K562 (cell line): ENCODE measurements at regions not wholly inside any gene's neighbourhood (a gene's known extent, or its start where the extent isn't known, plus 50 kb on each side); places are given as distances from the start of the nearest gene placed in this dataset.

Experiments used
- ATAC-seq: fragments of 200-7000 bp; cut with Tn5 transposase; 3 replicates; pipeline ENCODE4 v1.9.1; 2020; ENCODE audit warnings: moderate library complexity
- BruUV-seq: library from RNA; stranded (reverse); fragments of 400-500 nt; replicated peaks from 2 replicates; lab custom pipeline; 2021; lab: Mats Ljungman, UMichigan
- CTCF ChIA-PET: fragments of 300-600 bp; formaldehyde crosslinking; extraction: SDS; loops from one replicate; lab custom pipeline; 2021; ENCODE audit warnings: low intra/inter-chr PET ratio; lab: Yijun Ruan, JAX
- POLR2A ChIA-PET: fragments of 300-600, 350-650 bp; sonication (Branson Sonifier 250); formaldehyde crosslinking; extraction: SDS; loops from one replicate; lab custom pipeline; 2021; ENCODE audit warnings: antibody characterized with exemption, inconsistent platforms; lab: Yijun Ruan, JAX
- DNase-seq, 4 experiments: peaks; one replicate each; pipeline versions ENCODE4 v3.0.0 to v3.0.0-alpha.2; 2011 to 2018; ENCODE audit warnings: low spot score in 3 of 4, mixed read lengths in 3 of 4; ENCODE audit errors: extremely low read depth in 1 of 4
- FAIRE-seq: peaks from 2 replicates; lab custom pipeline; 2011; peaks lifted over from hg19 to GRCh38; lab: Jason Lieb, UNC
- H2AFZ ChIP-seq: 2 replicates; pipeline ENCODE4 v1.6.0; 2011; ENCODE audit warnings: low read depth, low read length, control low read depth, inconsistent platforms
- H3K27ac ChIP-seq: fragments of 200-600 bp; 3 replicates; pipeline ENCODE4 v1.8.0; 2011; ENCODE audit warnings: low read depth, mild to moderate bottlenecking, control low read depth, inconsistent platforms, low read length, moderate library complexity, mixed read lengths; ENCODE audit errors: extremely low read depth
- H3K27me3 ChIP-seq, 2 experiments: fragments of 300-600 bp in 1 of 2; 2 replicates in 1 of 2; 3 replicates in 1 of 2; pipeline versions ENCODE4 v1.6.0 to v1.8.0; 2011; ENCODE audit warnings: inconsistent platforms in 2 of 2, low read length in 2 of 2, mild to moderate bottlenecking in 1 of 2, mixed read lengths in 1 of 2, moderate library complexity in 1 of 2; ENCODE audit not compliant: control insufficient read depth in 2 of 2, insufficient read depth in 2 of 2
- H3K36me3 ChIP-seq: fragments of 300-600 bp; 3 replicates; pipeline ENCODE4 v1.8.0; 2011; ENCODE audit warnings: mild to moderate bottlenecking, low read length, inconsistent platforms; ENCODE audit not compliant: control insufficient read depth, insufficient read depth
- H3K4me1 ChIP-seq, 2 experiments: fragments of 200-600 bp in 1 of 2; replicated peaks in 1 of 2; 2 replicates in 1 of 2; 3 replicates in 1 of 2; pipeline versions ENCODE4 v1.5.1 to v1.8.0; 2011; ENCODE audit warnings: inconsistent platforms in 2 of 2, low read length in 2 of 2, mild to moderate bottlenecking in 1 of 2, mixed read lengths in 1 of 2, moderate library complexity in 1 of 2; ENCODE audit not compliant: control insufficient read depth in 2 of 2, insufficient read depth in 2 of 2
- H3K4me2 ChIP-seq: 2 replicates; pipeline ENCODE4 v1.6.1; 2011; ENCODE audit warnings: low read length, control low read depth, inconsistent platforms, mixed read lengths; ENCODE audit not compliant: insufficient read depth
- H3K4me3 ChIP-seq: fragments of 200-600 bp; sonication (generic), shearing (Covaris generic); 2 replicates; pipeline ENCODE4 v1.5.1; 2016; ENCODE audit warnings: control low read depth, inconsistent platforms
- H3K79me2 ChIP-seq: fragments of 200-600 bp; 3 replicates; pipeline ENCODE4 v1.8.0; 2011; ENCODE audit warnings: low read length, inconsistent platforms; ENCODE audit not compliant: control insufficient read depth, insufficient read depth
- H3K9ac ChIP-seq, 2 experiments: 2 replicates each; pipeline versions ENCODE4 v1.6.0 to v1.6.1; 2011; ENCODE audit warnings: low read depth in 2 of 2, low read length in 2 of 2, control low read depth in 1 of 2, inconsistent platforms in 1 of 2, mild to moderate bottlenecking in 1 of 2, mixed read lengths in 1 of 2; ENCODE audit not compliant: insufficient read depth in 1 of 2
- H3K9me1 ChIP-seq: one replicate; pipeline ENCODE4 v1.6.0; 2011; ENCODE audit warnings: inconsistent platforms, mild to moderate bottlenecking, low read length, moderate library complexity; ENCODE audit not compliant: control insufficient read depth, insufficient read depth
- H3K9me3 ChIP-seq: replicated peaks from 2 replicates; pipeline ENCODE4 v1.5.1; 2011; ENCODE audit warnings: low read depth, low read length, inconsistent platforms; ENCODE audit not compliant: control insufficient read depth, insufficient read depth
- H4K20me1 ChIP-seq: replicated peaks from 2 replicates; pipeline ENCODE4 v1.6.1; 2011; ENCODE audit warnings: low read length, inconsistent platforms, mixed read lengths; ENCODE audit not compliant: control insufficient read depth, insufficient read depth
- ARID2 ChIP-seq: fragments of 450-650 bp; IDR thresholded peaks from 2 replicates; pipeline ENCODE4 v1.6.1; 2017; ENCODE audit warnings: antibody characterized with exemption, mild to moderate bottlenecking
- ARID3A ChIP-seq: IDR thresholded peaks from 2 replicates; pipeline ENCODE4 v1.6.1; 2012; ENCODE audit warnings: low read depth, low read length, improper control_type of control experiment, borderline replicate concordance
- C11orf30 ChIP-seq: fragments of 450-650 bp; IDR thresholded peaks from 2 replicates; pipeline ENCODE4 v1.6.1; 2016; ENCODE audit warnings: low read depth, mild to moderate bottlenecking
- CEBPB ChIP-seq: fragments of 450-650 bp; IDR thresholded peaks from 2 replicates; pipeline ENCODE4 v1.6.1; 2016; ENCODE audit warnings: missing genetic modification characterization, missing compliant biosample characterization
- DACH1 ChIP-seq: fragments of 450-650 bp; IDR thresholded peaks from 2 replicates; pipeline ENCODE4 v1.6.1; 2018; ENCODE audit not compliant: partially characterized antibody
- FOXO4 ChIP-seq: fragments of 450-650 bp; formaldehyde crosslinking; IDR thresholded peaks from 2 replicates; pipeline ENCODE4 v1.4.0; 2020; ENCODE audit warnings: mild to moderate bottlenecking, moderate library complexity
- HNRNPK ChIP-seq: fragments of 200-400 bp; formaldehyde crosslinking; IDR thresholded peaks from one replicate; pipeline ENCODE4 v1.6.1; 2018; ENCODE audit warnings: mild to moderate bottlenecking, low read depth, low read length; ENCODE audit not compliant: poor library complexity, severe bottlenecking
- HOXB6 ChIP-seq: fragments of 250-450 bp; sonication (Bioruptor Pico); IDR thresholded peaks from 2 replicates; pipeline ENCODE4 v1.5.1; 2022; ENCODE audit warnings: mild to moderate bottlenecking, borderline replicate concordance
- NFIX ChIP-seq: fragments of 250-450 bp; sonication (Bioruptor Pico); IDR thresholded peaks from 2 replicates; pipeline ENCODE4 v1.4.0; 2020; ENCODE audit warnings: low read depth, mild to moderate bottlenecking, moderate library complexity
- THRA ChIP-seq: fragments of 450-650 bp; IDR thresholded peaks from 2 replicates; pipeline ENCODE4 v1.6.1; 2017; ENCODE audit warnings: mild to moderate bottlenecking, moderate library complexity
- THRB ChIP-seq: fragments of 450-650 bp; formaldehyde crosslinking; conservative IDR thresholded peaks from 2 replicates; pipeline ENCODE4 v1.4.0; 2022; ENCODE audit warnings: mild to moderate bottlenecking, missing genetic modification characterization
- TRIM25 ChIP-seq: fragments of 450-650 bp; IDR thresholded peaks from 2 replicates; pipeline ENCODE4 v1.7.0; 2016; ENCODE audit warnings: borderline replicate concordance
- ZBTB43 ChIP-seq: sonication (generic); formaldehyde crosslinking; IDR thresholded peaks from 2 replicates; pipeline ENCODE4 v1.8.0; 2023; ENCODE audit warnings: mild to moderate bottlenecking, missing genetic modification reagents
- ZNF589 ChIP-seq: fragments of 200-800 bp; sonication (Bioruptor generic); IDR thresholded peaks from 2 replicates; pipeline ENCODE4 v1.6.1; 2016; ENCODE audit warnings: low read depth, missing genetic modification characterization, missing compliant biosample characterization
- ZNF75A ChIP-seq: fragments of 450-650 bp; formaldehyde crosslinking; IDR thresholded peaks from 2 replicates; pipeline ENCODE4 v1.4.0; 2020; ENCODE audit warnings: mild to moderate bottlenecking
- WGBS: fragments of 100-300 bp; shearing (Covaris generic); methylation state at CpG from one replicate; pipeline ENCODE4 v1.1.6; 2016; ENCODE audit warnings: low coverage, mixed read lengths; ENCODE audit not compliant: insufficient coverage; ENCODE audit errors: missing lambda C conversion rate; 5-methylcytosine and 5-hydroxymethylcytosine counted together
- in situ Hi-C: fragments of 300-500 bp; cut with MboI; formaldehyde crosslinking; loops from 4 replicates; pipeline ENCODE4 v1.15.0; 2018; ENCODE audit warnings: inconsistent platforms, mixed read lengths
- intact Hi-C: fragments of 100-400 bp; cut with micrococcal nuclease; formaldehyde crosslinking; loops from 2 replicates; pipeline ENCODE4 v1.14.2; 2022

- no peak overlapping the region for H3K9ac ChIP-seq
- no peak overlapping the region for H3K4me2 ChIP-seq
- in situ Hi-C loops, result no loop called here
- DNase-seq, result no peak
- H3K4me1 ChIP-seq, result no peaks in the 10 kb centered on the region
- no peak overlapping the region for H3K4me3 ChIP-seq
- CTCF ChIA-PET, result no interaction called here
- H3K27me3 ChIP-seq, result no peaks in the 10 kb centered on the region
- H3K9me1 ChIP-seq, result no peaks in the 10 kb centered on the region
- H3K27ac ChIP-seq, result no peak overlapping the region
- no peak overlapping the region for H2AFZ ChIP-seq
- 7% methylated on average over 1 of the region's 1 CpG for WGBS
- no peaks in the 10 kb centered on the region for H4K20me1 ChIP-seq
- no TSS peak for BruUV-seq
- H3K36me3 ChIP-seq, result no peaks in the 10 kb centered on the region
- intact Hi-C loops, result no loop called here
- H3K79me2 ChIP-seq, result no peaks in the 10 kb centered on the region
- H3K9me3 ChIP-seq, result no peaks in the 10 kb centered on the region
- no peak for FAIRE-seq
- no peak for ATAC-seq
- POLR2A ChIA-PET, result no interaction called here
- TF ChIP-seq ARID3A, result no peak
- no peak for TF ChIP-seq HNRNPK
- TF ChIP-seq HOXB6 (CRISPR knock-in tag), result no peak
- TF ChIP-seq ZNF589 (CRISPR knock-in tag), result no peak
- TF ChIP-seq DACH1, result no peak
- TF ChIP-seq THRB, result no peak
- no peak for TF ChIP-seq TRIM25
- TF ChIP-seq FOXO4 (CRISPR knock-in tag), result no peak
- TF ChIP-seq ZBTB43 (CRISPR knock-in tag), result no peak
- no peak for TF ChIP-seq C11orf30
- TF ChIP-seq NFIX (CRISPR knock-in tag), result no peak
- no peak for TF ChIP-seq ARID2
- TF ChIP-seq THRA, result no peak
- TF ChIP-seq ZNF75A (CRISPR knock-in tag), result no peak
- TF ChIP-seq CEBPB (tag), result no peak
These were observed 181.3 kb upstream of the UBE2E3 start for GRCh38 chr2:180799141-180799540.
